Gastroesophageal sphincter (tissue), 4 donors: ENCODE measurements at regions not wholly inside any gene's neighbourhood (a gene's known extent, or its start where the extent isn't known, plus 50 kb on each side); places are given as distances from the start of the nearest gene placed in this dataset.

Experiments used
- ATAC-seq: fragments of 150-250 bp; one replicate; pipeline ENCODE4 v1.9.1; 2016; ENCODE audit warnings: mild to moderate bottlenecking, moderate library complexity
- H3K27ac ChIP-seq, 4 donors: fragments of 200-600 bp; sonication (generic) in 3 of 4; 1 replicate in 3 of 4; 2 replicates in 1 of 4; pipeline ENCODE4 v1.5.1; 2016 to 2019
- H3K27me3 ChIP-seq: fragments of 200-600 bp; sonication (generic); one replicate; pipeline ENCODE4 v1.5.1; 2019
- H3K36me3 ChIP-seq, 2 donors: fragments of 200-600 bp; sonication (generic); one replicate each; pipeline ENCODE4 v1.5.1; 2019; ENCODE audit warnings: control low read depth in 1 of 2
- H3K4me1 ChIP-seq, 3 donors: fragments of 200-600 bp; sonication (generic); 1 replicate in 2 of 3; 2 replicates in 1 of 3; pipeline ENCODE4 v1.5.1; 2016 to 2019; ENCODE audit warnings: control low read depth in 2 of 3
- H3K4me3 ChIP-seq, 2 donors: fragments of 200-600 bp; sonication (generic); one replicate each; pipeline ENCODE4 v1.5.1; 2019; ENCODE audit warnings: mild to moderate bottlenecking in 1 of 2, moderate library complexity in 1 of 2
- H3K9me3 ChIP-seq, 3 donors: fragments of 200-600 bp; sonication (generic); one replicate each; pipeline ENCODE4 v1.5.1; 2017 to 2019; ENCODE audit warnings: control low read depth in 2 of 3
- CTCF ChIP-seq, 4 experiments: fragments of 200-600 bp in 2 of 4; fragments of 450-650 bp in 2 of 4; sonication (generic) in 1 of 4; IDR thresholded peaks; one replicate each; pipeline ENCODE4 v1.5.1; 2017 to 2019; ENCODE audit warnings: antibody characterized with exemption in 4 of 4, mild to moderate bottlenecking in 2 of 4, moderate library complexity in 2 of 4
- EP300 ChIP-seq: sonication (generic); formaldehyde crosslinking; IDR thresholded peaks from one replicate; pipeline ENCODE4 v1.6.1; 2017; ENCODE audit warnings: antibody characterized with exemption, mild to moderate bottlenecking
- POLR2A ChIP-seq, 2 donors: fragments of 450-650 bp; IDR thresholded peaks; one replicate each; pipeline ENCODE4 v1.6.1; 2017; ENCODE audit warnings: antibody characterized with exemption in 2 of 2, mild to moderate bottlenecking in 2 of 2, moderate library complexity in 1 of 2
- POLR2AphosphoS5 ChIP-seq: sonication (generic); formaldehyde crosslinking; IDR thresholded peaks from one replicate; pipeline ENCODE4 v1.6.1; 2017; ENCODE audit warnings: antibody characterized with exemption
- WGBS, 2 donors: methylation state at CpG; one replicate each; pipeline ENCODE4 v1.1.5; 2018; ENCODE audit warnings: low coverage in 1 of 2; 5-methylcytosine and 5-hydroxymethylcytosine counted together

GRCh38 chr4:14092741-14093140, 465.2 kb upstream of the BOD1L1 start:
- peaks cover 0 to 5% (median 0%) of the 10 kb centered on the region in 3 donors for H3K9me3 ChIP-seq
- 82% methylated on average over 3 of the region's 3 CpGs; no CpG with 5 or more reads in 1 of the 2 donors for WGBS, 2 donors
- H3K4me1 ChIP-seq = no peaks in the 10 kb centered on the region
- no peak overlapping the region for H3K4me3 ChIP-seq
- H3K36me3 ChIP-seq = no peaks in the 10 kb centered on the region
- ATAC-seq = no peak
- TF ChIP-seq CTCF (IDR thresholded peaks at IDR 0.05) = no peak
- no peak for TF ChIP-seq POLR2A (IDR thresholded peaks at IDR 0.05)
- TF ChIP-seq POLR2AphosphoS5 = no peak
- TF ChIP-seq EP300 = no peak
- H3K27me3 ChIP-seq = no peaks in the 10 kb centered on the region
- no peak overlapping the region for H3K27ac ChIP-seq

GRCh38 chr4:14095831-14096230, 468.3 kb upstream of the BOD1L1 start:
- H3K36me3 ChIP-seq = no peaks in the 10 kb centered on the region
- H3K9me3 ChIP-seq = peaks cover 0 to 5% (median 0%) of the 10 kb centered on the region in 3 donors
- H3K27ac ChIP-seq = no peak overlapping the region
- TF ChIP-seq POLR2A (IDR thresholded peaks at IDR 0.05) (no peak), EP300 (no peak), POLR2AphosphoS5 (no peak), CTCF (IDR thresholded peaks at IDR 0.05) (no peak)
- no peaks in the 10 kb centered on the region for H3K27me3 ChIP-seq
- H3K4me1 ChIP-seq = no peaks in the 10 kb centered on the region
- 86 to 95% methylated on average over 1 of the region's 1 CpG for whole genome bisulfite sequencing, 2 donors
- no peak for ATAC-seq
- no peak overlapping the region for H3K4me3 ChIP-seq

- no peaks in the 10 kb centered on the region for H3K36me3 ChIP-seq
- H3K4me3 ChIP-seq = no peak overlapping the region
- 57 to 66% methylated on average over 2 to 4 of the region's 4 CpGs for WGBS, 2 donors
- TF ChIP-seq POLR2A (IDR thresholded peaks at IDR 0.05) (no peak), CTCF (IDR thresholded peaks at IDR 0.05) (no peak), EP300 (no peak), POLR2AphosphoS5 (no peak)
- H3K27ac ChIP-seq = no peak overlapping the region
- no peaks in the 10 kb centered on the region for H3K27me3 ChIP-seq
- no peak for ATAC-seq
- no peaks in the 10 kb centered on the region for H3K4me1 ChIP-seq
- peaks cover 0 to 5% (median 0%) of the 10 kb centered on the region in 3 donors for H3K9me3 ChIP-seq
Observed at GRCh38 chr4:14096396-14096965, 469.0 kb upstream of the BOD1L1 start.

- Histone ChIP-seq H3K36me3 (no peaks in the 10 kb centered on the region), H3K27ac (no peak overlapping the region), H3K27me3 (no peaks in the 10 kb centered on the region), H3K4me1 (no peaks in the 10 kb centered on the region), H3K4me3 (no peak overlapping the region), H3K9me3 (no peaks in the 10 kb centered on the region)
- TF ChIP-seq POLR2AphosphoS5 (no peak), EP300 (no peak), POLR2A (IDR thresholded peaks at IDR 0.05) (no peak), CTCF (IDR thresholded peaks at IDR 0.05) (no peak)
- ATAC-seq = no peak
- WGBS, 2 donors = 30 to 69% methylated on average over 2 to 4 of the region's 4 CpGs
Observed at GRCh38 chr4:14100349-14100748, 472.8 kb upstream of the BOD1L1 start.

- no peaks in the 10 kb centered on the region for H3K27me3 ChIP-seq
- no peaks in the 10 kb centered on the region for H3K4me1 ChIP-seq
- WGBS, 2 donors = 80 to 93% methylated on average over 1 to 2 of the region's 2 CpGs
- TF ChIP-seq POLR2AphosphoS5 (no peak), CTCF (IDR thresholded peaks at IDR 0.05) (no peak), EP300 (no peak), POLR2A (IDR thresholded peaks at IDR 0.05) (no peak)
- peaks cover 0 to 14% (median 0%) of the 10 kb centered on the region in 3 donors for H3K9me3 ChIP-seq
- no peak for ATAC-seq
- H3K4me3 ChIP-seq = no peak overlapping the region
- H3K27ac ChIP-seq = no peak overlapping the region
- no peaks in the 10 kb centered on the region for H3K36me3 ChIP-seq
Observed at GRCh38 chr4:14110407-14110806, 482.9 kb upstream of the BOD1L1 start.
